Activated naive CD8-positive, alpha-beta T cell treated with anti-CD3 and anti-CD28 coated beads, Interleukin-2, amount 50 U/mL, for 16 hours (primary cell): ENCODE measurements at regions not wholly inside any gene's neighbourhood (a gene's known extent, or its start where the extent isn't known, plus 50 kb on each side); places are given as distances from the start of the nearest gene placed in this dataset.

ENCODE experiments used
- DNase-seq: peaks from one replicate; pipeline ENCODE4 v3.0.0-alpha.2; 2020; ENCODE audit warnings: low read depth, low spot score

GRCh38 chr3:72259755-72260587, 475.0 kb upstream of the PROK2 start:
- DNase-seq: no peak

- DNase-seq: no peak
These were observed 473.6 kb upstream of the PROK2 start for GRCh38 chr3:72258361-72259141.

GRCh38 chr3:72257738-72258137, 472.8 kb upstream of the PROK2 start:
- DNase-seq: no peak

- DNase-seq: no peak
These were observed 472.3 kb upstream of the PROK2 start for GRCh38 chr3:72257203-72257602.

GRCh38 chr3:72256716-72257115, 471.8 kb upstream of the PROK2 start:
- no peak for DNase-seq

GRCh38 chr3:72255791-72256559, 471.0 kb upstream of the PROK2 start:
- DNase-seq: no peak

GRCh38 chr3:72255191-72255590, 470.2 kb upstream of the PROK2 start:
- no peak for DNase-seq

- DNase-seq: no peak
These were observed 469.5 kb upstream of the PROK2 start for GRCh38 chr3:72254483-72254882.

GRCh38 chr3:72250725-72251124, 465.8 kb upstream of the PROK2 start:
- no peak for DNase-seq

GRCh38 chr3:72248869-72249268, 463.9 kb upstream of the PROK2 start:
- DNase-seq: no peak

GRCh38 chr3:72248389-72248761, 463.4 kb upstream of the PROK2 start:
- no peak for DNase-seq

GRCh38 chr3:72247645-72248388, 462.9 kb upstream of the PROK2 start:
- no peak for DNase-seq

- DNase-seq: no peak
These were observed 462.2 kb upstream of the PROK2 start for GRCh38 chr3:72247126-72247525.

- DNase-seq: no peak
These were observed 461.7 kb upstream of the PROK2 start for GRCh38 chr3:72246685-72247084.

- DNase-seq: no peak
These were observed 460.3 kb upstream of the PROK2 start for GRCh38 chr3:72245183-72245811.

GRCh38 chr3:72244396-72244795, 459.4 kb upstream of the PROK2 start:
- DNase-seq: no peak

GRCh38 chr3:72242326-72242725, 457.4 kb upstream of the PROK2 start:
- DNase-seq: no peak

GRCh38 chr3:72241525-72241924, 456.6 kb upstream of the PROK2 start:
- DNase-seq: no peak

- DNase-seq: no peak
These were observed 455.6 kb upstream of the PROK2 start for GRCh38 chr3:72240531-72240930.

GRCh38 chr3:72238801-72239200, 453.9 kb upstream of the PROK2 start:
- DNase-seq: no peak
